Chondrocyte (in vitro differentiated cells): ENCODE measurements at regions not wholly inside any gene's neighbourhood (a gene's known extent, or its start where the extent isn't known, plus 50 kb on each side); places are given as distances from the start of the nearest gene placed in this dataset.

ENCODE experiments used
- DNase-seq: peaks from one replicate; pipeline ENCODE4 v3.0.0; 2021; ENCODE audit warnings: mixed read lengths, low spot score
- H3K27ac Mint-ChIP-seq: one replicate; pipeline ENCODE4 v1.8.0; 2021; ENCODE audit warnings: mild to moderate bottlenecking, moderate library complexity, mixed read lengths; ENCODE audit not compliant: unreplicated experiment
- H3K27me3 Mint-ChIP-seq: 2 replicates; pipeline ENCODE4 v1.8.0; 2021; ENCODE audit warnings: low read depth, mixed read lengths
- H3K36me3 Mint-ChIP-seq: 2 replicates; pipeline ENCODE4 v1.8.0; 2021; ENCODE audit warnings: low read depth, mixed read lengths
- H3K4me1 Mint-ChIP-seq: 2 replicates; pipeline ENCODE4 v1.8.0; 2021; ENCODE audit warnings: low read depth, mild to moderate bottlenecking, mixed read lengths
- H3K4me3 Mint-ChIP-seq: one replicate; pipeline ENCODE4 v1.8.0; 2021; ENCODE audit warnings: mild to moderate bottlenecking, moderate library complexity, mixed read lengths; ENCODE audit not compliant: unreplicated experiment
- H3K9me3 Mint-ChIP-seq: 2 replicates; pipeline ENCODE4 v1.8.0; 2021; ENCODE audit warnings: low read depth, mixed read lengths
- TF ChIP-seq, protein P1 (sequence below): fragments of 200-600 bp; sonication (generic); IDR thresholded peaks from 2 replicates; pipeline ENCODE4 v1.5.0; 2021; ENCODE audit warnings: antibody characterized with exemption, mild to moderate bottlenecking, moderate library complexity

DNA sequence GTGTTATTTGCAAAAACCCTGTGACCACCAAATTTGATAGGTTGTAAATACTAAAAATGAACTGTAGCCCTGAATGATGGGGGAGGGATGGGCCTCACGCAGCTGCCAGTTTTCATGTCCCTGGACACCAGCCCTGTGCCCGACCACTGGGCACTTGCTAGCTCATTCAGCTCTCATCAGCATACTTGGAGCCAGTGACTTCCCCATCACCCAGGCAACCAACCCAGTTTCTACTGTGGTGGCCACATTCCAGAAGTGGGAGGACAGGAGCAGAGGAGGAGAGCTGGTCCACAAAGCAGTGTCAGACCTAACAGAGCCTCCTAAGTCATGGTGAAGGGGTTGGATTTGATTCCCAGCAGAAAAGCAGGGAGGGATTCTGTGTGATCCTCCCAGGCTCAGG, 128.2 kb downstream of the CPEB2 start:
- TF ChIP-seq, protein P1, sequence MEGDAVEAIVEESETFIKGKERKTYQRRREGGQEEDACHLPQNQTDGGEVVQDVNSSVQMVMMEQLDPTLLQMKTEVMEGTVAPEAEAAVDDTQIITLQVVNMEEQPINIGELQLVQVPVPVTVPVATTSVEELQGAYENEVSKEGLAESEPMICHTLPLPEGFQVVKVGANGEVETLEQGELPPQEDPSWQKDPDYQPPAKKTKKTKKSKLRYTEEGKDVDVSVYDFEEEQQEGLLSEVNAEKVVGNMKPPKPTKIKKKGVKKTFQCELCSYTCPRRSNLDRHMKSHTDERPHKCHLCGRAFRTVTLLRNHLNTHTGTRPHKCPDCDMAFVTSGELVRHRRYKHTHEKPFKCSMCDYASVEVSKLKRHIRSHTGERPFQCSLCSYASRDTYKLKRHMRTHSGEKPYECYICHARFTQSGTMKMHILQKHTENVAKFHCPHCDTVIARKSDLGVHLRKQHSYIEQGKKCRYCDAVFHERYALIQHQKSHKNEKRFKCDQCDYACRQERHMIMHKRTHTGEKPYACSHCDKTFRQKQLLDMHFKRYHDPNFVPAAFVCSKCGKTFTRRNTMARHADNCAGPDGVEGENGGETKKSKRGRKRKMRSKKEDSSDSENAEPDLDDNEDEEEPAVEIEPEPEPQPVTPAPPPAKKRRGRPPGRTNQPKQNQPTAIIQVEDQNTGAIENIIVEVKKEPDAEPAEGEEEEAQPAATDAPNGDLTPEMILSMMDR: no peak
- no peak overlapping the region for H3K27ac Mint-ChIP-seq

DNA sequence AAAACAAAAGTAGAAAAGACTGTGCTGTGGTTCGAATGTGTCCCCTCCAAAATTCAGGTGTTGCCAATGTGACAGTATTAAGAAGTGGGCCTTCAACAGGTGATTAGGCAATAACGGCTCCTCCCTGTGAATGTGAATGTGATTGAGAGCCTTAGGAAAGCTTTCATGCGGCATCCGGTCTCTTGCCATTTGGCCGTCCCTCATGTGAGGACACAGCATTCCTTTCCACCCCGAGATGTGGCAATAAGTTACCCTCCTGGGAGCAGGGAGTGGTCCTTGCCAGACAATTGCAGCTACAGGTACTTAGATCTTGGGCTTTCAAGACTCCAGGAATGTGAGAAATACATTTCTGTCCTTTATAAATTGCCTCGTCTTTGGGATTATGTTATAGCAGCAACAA, 129.3 kb downstream of the CPEB2 start:
- Mint-ChIP-seq H3K27ac (no peak overlapping the region), H3K36me3 (peaks cover 4% of the 10 kb centered on the region), H3K27me3 (peaks cover 7% of the 10 kb centered on the region), H3K9me3 (peaks cover 5% of the 10 kb centered on the region), H3K4me1 (peaks cover 5% of the 10 kb centered on the region), H3K4me3 (no peak overlapping the region)
- TF ChIP-seq, protein P1: no peak
- DNase-seq: no peak

More for the DNA sequence above, 128.2 kb downstream of the CPEB2 start:
- Mint-ChIP-seq H3K36me3 (no peaks in the 10 kb centered on the region), H3K27me3 (peaks cover 7% of the 10 kb centered on the region), H3K4me1 (peaks cover 5% of the 10 kb centered on the region), H3K9me3 (no peaks in the 10 kb centered on the region), H3K4me3 (no peak overlapping the region)
- DNase-seq: no peak

DNA sequence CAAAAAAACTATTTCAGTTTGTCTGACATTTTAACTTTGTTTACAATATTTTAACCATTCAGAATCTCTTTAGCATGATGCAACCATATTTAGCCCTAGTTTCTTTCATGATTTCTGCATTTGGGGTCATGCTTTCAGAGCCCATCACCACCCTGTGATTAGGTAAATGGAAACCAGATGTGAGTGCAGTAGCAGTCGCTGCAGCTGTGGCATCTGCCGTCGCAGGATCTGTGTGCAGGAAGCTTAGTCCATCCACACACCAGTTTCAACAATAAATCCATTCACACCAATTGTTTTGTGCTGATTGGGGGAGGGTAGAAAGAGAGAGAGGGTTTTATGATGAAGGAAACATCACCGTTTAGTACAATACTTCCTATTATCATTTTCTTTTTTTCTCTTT, 130.5 kb downstream of the CPEB2 start:
- Mint-ChIP-seq H3K27ac (no peak overlapping the region), H3K27me3 (peaks cover 7% of the 10 kb centered on the region), H3K9me3 (peaks cover 14% of the 10 kb centered on the region), H3K36me3 (peaks cover 6% of the 10 kb centered on the region), H3K4me3 (no peak overlapping the region), H3K4me1 (peaks cover 5% of the 10 kb centered on the region)
- TF ChIP-seq, protein P1: no peak
- no peak for DNase-seq

DNA sequence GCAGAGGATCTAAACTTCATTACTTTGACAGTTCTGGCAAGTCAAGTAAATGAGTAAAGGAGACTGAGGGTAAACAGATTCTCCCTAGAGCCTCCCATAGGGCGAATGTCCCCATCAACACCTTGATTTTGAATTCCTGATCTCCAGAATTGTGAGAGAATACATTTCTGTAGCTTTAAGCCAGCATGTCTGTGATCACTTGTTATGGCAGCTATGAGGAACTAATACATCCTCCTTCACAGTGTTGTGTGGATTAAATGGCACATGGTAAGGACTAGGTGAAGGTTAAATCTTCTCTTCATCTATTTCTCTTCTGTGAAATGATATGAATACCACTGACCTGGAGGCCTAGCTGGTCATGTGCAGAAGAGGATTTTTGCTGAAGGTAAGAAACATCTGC, 137.3 kb downstream of the CPEB2 start:
- DNase-seq: no peak
- Mint-ChIP-seq H3K27ac (no peak overlapping the region), H3K27me3 (no peaks in the 10 kb centered on the region), H3K4me1 (peaks cover 4% of the 10 kb centered on the region), H3K9me3 (peaks cover 19% of the 10 kb centered on the region), H3K4me3 (no peak overlapping the region), H3K36me3 (peaks cover 6% of the 10 kb centered on the region)
- TF ChIP-seq, protein P1: no peak

DNA sequence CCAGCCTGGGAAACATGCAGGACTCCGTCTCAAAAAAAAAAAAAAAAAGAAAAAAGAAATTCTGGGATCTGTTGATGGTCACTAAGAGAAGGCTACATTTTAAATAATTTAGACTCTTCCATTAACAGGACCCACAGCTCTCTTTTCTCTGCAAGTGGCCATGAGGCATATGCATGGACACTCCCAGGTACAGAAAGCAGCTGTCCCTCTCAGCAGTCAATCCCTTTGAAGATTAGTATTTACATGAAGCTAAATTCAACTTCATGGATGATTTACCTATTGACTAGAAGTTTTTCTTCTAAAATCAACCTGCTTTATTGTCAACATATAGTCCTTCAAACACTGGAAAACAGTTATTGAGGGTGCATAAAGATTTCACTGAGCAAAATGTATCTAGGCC, 139.9 kb downstream of the CPEB2 start:
- no peak overlapping the region for H3K27ac Mint-ChIP-seq
- peaks cover 4% of the 10 kb centered on the region for H3K4me1 Mint-ChIP-seq
- TF ChIP-seq, protein P1: no peak
- no peaks in the 10 kb centered on the region for H3K27me3 Mint-ChIP-seq
- DNase-seq: no peak
- peaks cover 8% of the 10 kb centered on the region for H3K9me3 Mint-ChIP-seq
- no peak overlapping the region for H3K4me3 Mint-ChIP-seq
- H3K36me3 Mint-ChIP-seq: no peaks in the 10 kb centered on the region
